ENCODE measurements at regions not wholly inside any gene's neighbourhood (a gene's known extent, or its start where the extent isn't known, plus 50 kb on each side); places are given as distances from the start of the nearest gene placed in this dataset.
A peak's percentile ranks its signal among the peaks of the same experiment; 100 is the strongest.

- ChIA-PET POLR2A (interaction anchor here (1.0 kb wide), 1 partner anchor 62 kb away, joined by 3 read pairs; the partner anchor contains the start of gene HDDC2), CTCF (ENCODE audit: low intra/inter-chr PET ratio) (no interaction called here)
- 7% methylated on average over 9 of the region's 9 CpGs for WGBS (ENCODE audit: insufficient coverage, low coverage, missing lambda C conversion rate)
- Histone ChIP-seq H4K20me1 (replicated peaks; ENCODE audit: control insufficient read depth, insufficient read depth, low read length) (no peaks in the 10 kb centered on the region), H2AFZ (ENCODE audit: low read depth, low read length) (no peak overlapping the region; the same call in 1 of the 2 replicates), H3K9me3 (replicated peaks; ENCODE audit: control insufficient read depth, insufficient read depth, low read depth, low read length) (no peaks in the 10 kb centered on the region), H3K9me1 (ENCODE audit: control insufficient read depth, insufficient read depth, low read length) (no peaks in the 10 kb centered on the region), H3K27ac (ENCODE audit: extremely low read depth, low read depth, low read length) (no peak overlapping the region), H3K79me2 (ENCODE audit: control insufficient read depth, insufficient read depth, low read length) (no peaks in the 10 kb centered on the region), H3K4me1 (replicated peaks in 1 of 2; ENCODE audit: control insufficient read depth in 2 of 2, insufficient read depth in 2 of 2, low read length in 2 of 2) (peaks cover 0 to 9% of the 10 kb centered on the region in 2 experiments; a peak in 2 of 5 replicates), H3K4me3 (no peak overlapping the region), H3K36me3 (ENCODE audit: control insufficient read depth, insufficient read depth, low read length) (no peaks in the 10 kb centered on the region), H3K27me3 (ENCODE audit: control insufficient read depth in 2 of 2, insufficient read depth in 2 of 2, low read length in 2 of 2) (peaks cover 25 to 28% of the 10 kb centered on the region in 2 experiments), H3K4me2 (ENCODE audit: insufficient read depth, low read length) (no peak overlapping the region), H3K9ac (ENCODE audit: insufficient read depth in 1 of 2, low read depth in 2 of 2, low read length in 2 of 2) (no peak overlapping the region; a peak in 1 of 4 replicates)
- TF ChIP-seq ZNF175 (CRISPR knock-in tag; IDR thresholded peaks at IDR 0.05; ENCODE audit: low read depth) (no peak), ZNF445 (CRISPR knock-in tag; IDR thresholded peaks at IDR 0.05; ENCODE audit: low read depth) (no peak), LCOR (CRISPR knock-in tag; IDR thresholded peaks at IDR 0.05) (no peak), ELK3 (CRISPR knock-in tag; IDR thresholded peaks at IDR 0.05) (no peak), ZNF165 (CRISPR knock-in tag; IDR thresholded peaks at IDR 0.05; ENCODE audit: borderline replicate concordance) (no peak), ZNF699 (CRISPR knock-in tag; IDR thresholded peaks at IDR 0.05; ENCODE audit: insufficient replicate concordance) (no peak), ZNF436 (CRISPR knock-in tag; IDR thresholded peaks at IDR 0.05) (no peak), PML (IDR thresholded peaks at IDR 0.05; ENCODE audit: low read length) (no peak), ZNF146 (CRISPR knock-in tag; IDR thresholded peaks at IDR 0.05; ENCODE audit: unreplicated experiment) (no peak), NFXL1 (CRISPR knock-in tag; IDR thresholded peaks at IDR 0.05) (no peak), HES1 (IDR thresholded peaks at IDR 0.05; ENCODE audit: low read depth) (no peak), GABPB1 (CRISPR knock-in tag; IDR thresholded peaks at IDR 0.05) (no peak), SRSF1 (IDR thresholded peaks at IDR 0.05; ENCODE audit: low read depth, low read length) (no peak), ILK (tag; IDR thresholded peaks at IDR 0.05; ENCODE audit: borderline replicate concordance, low read depth) (no peak), NR3C1 (CRISPR knock-in tag; IDR thresholded peaks at IDR 0.05) (no peak), HDAC8 (tag; IDR thresholded peaks at IDR 0.05) (no peak)
- intact Hi-C loops (cut with micrococcal nuclease), result no loop called here
- peak; percentile 32; the same call in 1 of the 3 replicates for ATAC-seq
- FAIRE-seq, result no peak
- BruUV-seq (replicated peaks), result no TSS peak
- in situ Hi-C loops (cut with MboI), result no loop called here
- DNase-seq (ENCODE audit: extremely low read depth in 1 of 4, low spot score in 3 of 4), result no peak
Measured at GRCh38 chr6:125363824-125364165, 62.0 kb upstream of the HDDC2 start.
